Choroid plexus epithelial cell (primary cell): ENCODE measurements at regions not wholly inside any gene's neighbourhood (a gene's known extent, or its start where the extent isn't known, plus 50 kb on each side); places are given as distances from the start of the nearest gene placed in this dataset.
"Not testable (repeated sequence)": the region's sequence is repeated elsewhere in the genome, so short reads cannot be mapped to it uniquely, and the experiment has no call there.

Experiments used
- DNase-seq: peaks from one replicate; pipeline ENCODE4 v3.0.0-alpha.2; 2010; ENCODE audit warnings: low read depth
- H3K4me3 ChIP-seq: 2 replicates; pipeline ENCODE4 v1.5.1; 2011; ENCODE audit warnings: low read depth, mild to moderate bottlenecking, control low read depth, low read length, moderate library complexity
- TF ChIP-seq, protein P1 (sequence below): conservative IDR thresholded peaks from 2 replicates; pipeline ENCODE4 v1.5.1; 2011; ENCODE audit warnings: low read depth, mild to moderate bottlenecking, control low read depth, inconsistent platforms, low read length, moderate library complexity

DNA sequence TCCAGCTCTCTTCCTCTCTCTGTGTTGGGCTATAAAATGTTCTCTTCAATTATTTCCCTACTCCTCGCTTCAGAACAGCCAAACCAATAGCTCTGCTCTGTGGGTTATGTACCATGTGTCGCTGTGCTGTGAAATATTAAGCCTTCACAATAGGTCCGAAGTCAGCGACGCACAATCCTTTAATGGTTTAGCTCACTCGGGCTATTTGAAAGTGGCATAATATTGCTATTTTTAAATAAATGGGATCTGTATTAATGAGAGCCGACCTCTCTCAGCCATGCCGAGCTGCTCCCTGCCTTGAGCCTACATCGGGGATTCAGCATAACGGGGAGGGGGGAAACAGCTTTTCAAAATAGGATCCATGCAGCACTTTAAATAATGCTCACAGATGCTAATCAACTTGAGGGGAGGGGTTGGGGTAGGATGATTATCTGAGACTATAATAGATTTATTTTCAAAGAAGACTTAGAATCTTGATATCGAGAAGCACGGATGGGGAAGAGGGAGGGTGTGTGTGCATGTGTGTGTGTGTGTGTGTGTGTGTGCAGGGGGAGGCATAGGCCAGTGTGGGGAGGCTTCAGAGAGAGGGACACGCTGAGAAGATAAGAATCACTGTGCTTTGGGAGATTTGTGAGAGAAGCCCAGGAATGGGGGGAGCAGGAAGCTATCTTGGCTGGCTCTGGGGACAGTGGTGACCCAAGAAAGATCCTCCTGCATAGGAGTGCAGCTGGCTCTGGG lies 271.5 kb downstream of the NXPE2 start:
- H3K4me3 ChIP-seq: no peak overlapping the region
- DNase-seq: no peak
- TF ChIP-seq, protein P1, sequence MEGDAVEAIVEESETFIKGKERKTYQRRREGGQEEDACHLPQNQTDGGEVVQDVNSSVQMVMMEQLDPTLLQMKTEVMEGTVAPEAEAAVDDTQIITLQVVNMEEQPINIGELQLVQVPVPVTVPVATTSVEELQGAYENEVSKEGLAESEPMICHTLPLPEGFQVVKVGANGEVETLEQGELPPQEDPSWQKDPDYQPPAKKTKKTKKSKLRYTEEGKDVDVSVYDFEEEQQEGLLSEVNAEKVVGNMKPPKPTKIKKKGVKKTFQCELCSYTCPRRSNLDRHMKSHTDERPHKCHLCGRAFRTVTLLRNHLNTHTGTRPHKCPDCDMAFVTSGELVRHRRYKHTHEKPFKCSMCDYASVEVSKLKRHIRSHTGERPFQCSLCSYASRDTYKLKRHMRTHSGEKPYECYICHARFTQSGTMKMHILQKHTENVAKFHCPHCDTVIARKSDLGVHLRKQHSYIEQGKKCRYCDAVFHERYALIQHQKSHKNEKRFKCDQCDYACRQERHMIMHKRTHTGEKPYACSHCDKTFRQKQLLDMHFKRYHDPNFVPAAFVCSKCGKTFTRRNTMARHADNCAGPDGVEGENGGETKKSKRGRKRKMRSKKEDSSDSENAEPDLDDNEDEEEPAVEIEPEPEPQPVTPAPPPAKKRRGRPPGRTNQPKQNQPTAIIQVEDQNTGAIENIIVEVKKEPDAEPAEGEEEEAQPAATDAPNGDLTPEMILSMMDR: no peak

DNA sequence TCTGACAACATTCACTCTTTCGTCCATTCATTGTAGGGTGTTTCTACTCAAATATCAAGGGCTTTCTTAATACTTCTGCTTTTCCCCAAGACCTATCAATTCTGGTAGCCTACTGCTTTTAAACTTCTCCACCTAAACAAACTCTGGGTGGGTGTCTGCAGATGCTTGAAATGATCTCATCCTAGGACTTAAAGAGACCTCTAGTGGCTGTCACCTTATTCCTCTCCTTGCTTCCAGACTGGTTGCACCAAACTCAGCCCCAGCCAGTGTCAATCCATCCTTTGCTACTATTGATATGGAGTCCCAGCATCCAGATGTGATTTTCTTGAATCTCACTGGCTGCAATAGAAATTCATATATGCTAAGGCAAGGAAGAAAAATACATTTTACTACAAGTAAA lies 274.7 kb downstream of the NXPE2 start:
- TF ChIP-seq, protein P1: no peak
- DNase-seq: no peak
- no peak overlapping the region for H3K4me3 ChIP-seq

- DNase-seq: no peak
- TF ChIP-seq, protein P1: no peak
- no peak overlapping the region for H3K4me3 ChIP-seq
Observed at GRCh38 chr11:114955923-114956322, 277.6 kb downstream of the NXPE2 start.

GRCh38 chr11:114956566-114956965 lies 278.2 kb downstream of the NXPE2 start:
- TF ChIP-seq, protein P1: no peak
- H3K4me3 ChIP-seq: no peak overlapping the region
- DNase-seq: no peak

- TF ChIP-seq, protein P1: no peak
- no peak for DNase-seq
- H3K4me3 ChIP-seq: no peak overlapping the region
Observed at GRCh38 chr11:114959953-114960505, 281.7 kb downstream of the NXPE2 start.

DNA sequence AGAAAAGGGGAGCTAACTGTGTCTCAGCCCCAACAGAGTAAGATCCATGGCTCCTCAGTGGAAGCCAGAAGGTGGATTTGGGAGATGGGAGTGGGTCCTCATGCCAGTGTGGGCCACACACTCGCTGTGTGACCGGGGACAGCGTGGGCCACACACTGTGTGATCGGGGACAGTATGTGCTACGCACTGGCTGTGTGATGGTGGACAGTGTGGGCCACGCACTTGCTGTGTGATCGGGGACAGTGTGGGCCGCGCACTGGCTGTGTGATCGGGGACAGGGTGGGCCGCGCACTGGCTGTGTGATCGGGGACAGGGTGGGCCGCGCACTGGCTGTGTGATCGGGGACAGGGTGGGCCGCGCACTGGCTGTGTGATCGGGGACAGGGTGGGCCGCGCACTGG lies 282.5 kb downstream of the NXPE2 start:
- not testable (repeated sequence) for DNase-seq, H3K4me3 ChIP-seq

GRCh38 chr11:114964676-114965214 lies 286.4 kb downstream of the NXPE2 start:
- DNase-seq: no peak
- no peak overlapping the region for H3K4me3 ChIP-seq
- TF ChIP-seq, protein P1: no peak
